SU-DHL-6 (cell line): ENCODE measurements at regions not wholly inside any gene's neighbourhood (a gene's known extent, or its start where the extent isn't known, plus 50 kb on each side); places are given as distances from the start of the nearest gene placed in this dataset.

Experiments used
- CTCF ChIP-seq: fragments of 200-600 bp; sonication (generic); IDR thresholded peaks from one replicate; pipeline ENCODE4 v1.5.1; 2017; ENCODE audit warnings: antibody characterized with exemption, mild to moderate bottlenecking, low read length, moderate library complexity; ENCODE audit not compliant: insufficient read depth, poor library complexity, severe bottlenecking
- EZH2phosphoT487 ChIP-seq: fragments of 200-600 bp; sonication (generic), shearing (Covaris generic); conservative IDR thresholded peaks from 2 replicates; pipeline ENCODE4 v1.6.1; 2018; ENCODE audit warnings: mild to moderate bottlenecking, antibody characterized with exemption, low read length, moderate library complexity, mixed read lengths

GRCh38 chr5:178785999-178786398 lies 55.5 kb upstream of the ZNF354A start:
- TF ChIP-seq CTCF (no peak), EZH2phosphoT487 (no peak)
